HPDE6-E6E7 (cell line): ENCODE measurements at regions not wholly inside any gene's neighbourhood (a gene's known extent, or its start where the extent isn't known, plus 50 kb on each side); places are given as distances from the start of the nearest gene placed in this dataset.
"Not testable (repeated sequence)": the region's sequence is repeated elsewhere in the genome, so short reads cannot be mapped to it uniquely, and the experiment has no call there.

Source experiments
- DNase-seq: peaks from one replicate; pipeline ENCODE4 v3.0.0; 2011; ENCODE audit warnings: missing footprints; ENCODE audit errors: extremely low spot score

DNA sequence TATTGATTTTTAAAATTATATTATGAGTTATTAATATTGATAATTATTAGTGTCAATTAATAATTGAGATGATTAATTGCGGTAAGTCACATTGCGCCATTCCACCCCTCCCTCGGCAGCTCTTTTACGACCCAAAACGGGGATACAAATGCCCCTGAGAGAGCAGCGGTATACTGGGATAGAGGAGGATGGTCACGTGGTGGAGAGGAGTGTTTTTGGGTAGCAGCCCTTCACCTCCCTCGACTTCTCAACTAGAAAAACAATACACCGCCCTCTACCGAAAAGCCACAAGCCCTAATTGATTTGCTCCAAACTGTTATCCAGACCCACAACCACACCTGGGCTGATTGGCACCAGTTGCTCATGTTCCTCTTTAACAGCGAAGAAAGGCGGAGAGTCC is 71.0 kb downstream of the DAPL1 start:
- DNase-seq: not testable (repeated sequence)

DNA sequence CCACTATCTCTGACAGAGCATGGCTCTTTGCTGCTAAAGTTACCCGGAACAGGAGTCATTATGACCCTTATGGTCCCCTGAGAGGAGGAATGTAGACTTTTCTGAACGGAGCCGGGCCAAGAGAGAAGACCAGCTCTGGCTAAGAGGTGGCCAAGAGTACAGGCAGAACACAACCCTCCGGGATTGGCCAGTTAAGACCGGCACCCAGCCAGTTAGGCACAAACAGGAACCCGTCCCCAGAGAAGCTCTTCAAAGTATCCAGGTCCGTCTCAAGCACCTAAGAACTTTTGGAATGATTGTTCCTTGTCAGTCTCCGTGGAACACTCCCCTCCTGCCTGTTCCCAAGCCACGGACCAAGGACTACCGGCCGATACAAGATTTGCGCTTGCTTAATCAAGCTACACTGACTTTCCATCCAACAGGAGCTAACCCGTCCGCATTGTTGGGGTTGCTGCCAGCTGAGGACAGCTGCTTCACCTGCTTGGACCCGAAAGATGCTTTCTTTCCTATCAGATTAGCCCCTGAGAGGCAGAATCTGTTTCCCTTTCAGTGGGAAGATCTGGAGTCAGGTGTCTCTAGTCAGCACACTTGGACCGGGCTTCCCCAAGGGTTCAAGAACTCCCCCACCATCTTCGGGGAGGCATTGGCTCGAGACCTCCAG is 72.5 kb downstream of the DAPL1 start:
- DNase-seq: not testable (repeated sequence)

DNA sequence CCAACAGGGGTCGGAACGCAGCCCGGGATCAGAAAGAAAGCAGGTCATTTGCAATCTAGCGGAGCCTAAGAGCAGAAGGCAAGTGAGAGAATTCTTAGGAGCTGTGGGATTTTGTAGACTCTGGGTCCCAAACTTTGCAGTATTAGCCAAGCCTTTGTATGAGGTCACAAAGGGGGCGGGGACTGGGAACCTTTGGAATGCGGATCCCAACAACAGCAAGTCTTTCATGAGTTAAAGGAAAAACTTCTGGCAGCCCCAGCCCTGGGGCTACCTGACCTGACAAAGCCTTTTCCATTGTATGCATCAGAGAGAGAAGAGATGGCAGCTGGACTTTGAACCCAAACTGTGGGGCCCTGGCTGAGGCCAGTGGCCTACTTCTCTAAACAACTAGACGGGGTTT is 73.3 kb downstream of the DAPL1 start:
- DNase-seq: not testable (repeated sequence)

DNA sequence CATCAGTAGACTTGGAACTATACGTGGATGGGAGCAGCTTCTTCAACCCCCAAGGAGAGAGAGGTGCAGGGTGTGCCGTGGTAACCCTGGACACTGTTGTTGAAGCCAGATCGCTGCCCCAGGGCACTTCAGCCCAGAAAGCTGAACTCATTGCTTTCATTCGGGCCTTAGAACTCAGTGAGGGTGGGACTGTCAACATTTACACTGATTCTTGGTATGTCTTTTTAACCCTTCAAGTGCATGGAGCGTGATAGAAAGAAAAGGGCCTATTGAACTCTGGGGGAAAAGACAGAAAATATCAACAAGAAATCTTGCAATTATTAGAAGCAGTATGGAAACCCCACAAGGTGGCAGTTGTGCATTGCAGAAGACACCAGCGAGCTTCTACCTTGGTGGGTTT is 74.0 kb downstream of the DAPL1 start:
- not testable (repeated sequence) for DNase-seq

- DNase-seq: not testable (repeated sequence)
These were observed 74.5 kb downstream of the DAPL1 start for GRCh38 chr2:158869609-158870008.

GRCh38 chr2:158878003-158878402 is 82.9 kb downstream of the DAPL1 start:
- no peak for DNase-seq

DNA sequence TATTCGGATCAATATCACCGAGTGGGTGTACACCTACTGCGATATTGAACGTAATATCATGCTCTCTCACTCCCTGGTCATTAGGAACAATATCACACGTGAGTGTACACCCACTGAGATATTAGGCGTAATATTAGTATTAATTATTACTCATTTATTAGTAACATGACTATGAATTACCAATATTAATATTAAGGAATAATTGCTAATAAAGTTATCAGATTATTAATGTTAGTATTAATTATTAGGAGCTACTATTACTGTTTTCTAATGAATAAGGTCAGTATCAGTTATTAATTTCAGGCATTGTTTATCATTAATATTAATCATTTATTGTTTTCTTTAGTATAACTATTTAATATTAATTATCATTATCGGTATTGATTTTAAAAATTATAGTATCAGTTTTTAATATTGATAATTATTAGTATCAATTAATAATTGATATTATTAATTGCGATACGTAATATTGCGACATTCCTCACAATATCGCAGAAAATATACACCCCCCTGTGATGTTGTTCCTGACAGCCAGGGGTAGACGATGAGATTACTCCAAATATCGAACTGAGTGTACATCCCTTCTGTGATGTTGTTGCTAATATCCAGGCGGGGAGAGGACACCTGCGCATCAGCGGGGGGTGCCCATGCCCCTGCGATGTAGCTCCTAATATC is 84.2 kb downstream of the DAPL1 start:
- DNase-seq: no peak

DNA sequence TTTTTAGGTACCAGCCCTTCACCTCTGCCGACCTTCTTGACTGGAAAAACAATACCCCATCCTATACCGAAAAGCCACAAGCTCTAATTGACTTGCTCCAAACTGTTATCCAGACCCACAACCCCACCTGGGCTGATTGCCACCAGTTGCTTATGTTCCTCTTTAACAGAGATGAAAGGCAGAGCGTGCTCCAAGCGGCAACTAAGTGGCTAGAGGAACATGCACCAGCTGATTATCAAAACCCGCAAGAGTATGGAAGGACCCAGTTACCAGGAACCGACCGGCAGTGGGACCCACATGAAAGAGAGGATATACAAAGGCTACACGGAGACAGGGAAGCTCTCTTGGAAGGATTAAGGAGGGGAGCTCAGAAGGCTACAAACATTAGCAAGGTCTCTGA is 86.1 kb upstream of the TANC1 start:
- DNase-seq: no peak

GRCh38 chr2:158884552-158884951 is 83.9 kb upstream of the TANC1 start:
- not testable (repeated sequence) for DNase-seq

- DNase-seq: not testable (repeated sequence)
These were observed 83.3 kb upstream of the TANC1 start for GRCh38 chr2:158885018-158885678.

DNA sequence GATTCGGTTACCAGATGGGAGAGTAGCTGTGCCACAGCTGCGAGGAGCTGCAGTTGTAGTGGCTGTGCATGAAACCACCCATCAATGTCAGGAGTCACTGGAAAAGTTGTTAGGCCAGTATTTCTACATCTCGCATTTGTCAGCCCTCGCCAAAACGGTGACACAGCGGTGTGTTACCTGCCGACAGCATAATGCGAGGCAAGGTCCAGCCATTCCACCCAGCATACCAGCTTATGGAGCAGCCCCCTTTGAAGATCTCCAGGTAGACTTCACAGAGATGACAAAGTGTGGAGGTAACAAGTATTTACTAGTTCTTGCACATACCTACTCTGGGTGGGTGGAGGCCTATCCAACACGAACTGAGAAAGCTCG is 82.8 kb upstream of the TANC1 start:
- DNase-seq: not testable (repeated sequence)

DNA sequence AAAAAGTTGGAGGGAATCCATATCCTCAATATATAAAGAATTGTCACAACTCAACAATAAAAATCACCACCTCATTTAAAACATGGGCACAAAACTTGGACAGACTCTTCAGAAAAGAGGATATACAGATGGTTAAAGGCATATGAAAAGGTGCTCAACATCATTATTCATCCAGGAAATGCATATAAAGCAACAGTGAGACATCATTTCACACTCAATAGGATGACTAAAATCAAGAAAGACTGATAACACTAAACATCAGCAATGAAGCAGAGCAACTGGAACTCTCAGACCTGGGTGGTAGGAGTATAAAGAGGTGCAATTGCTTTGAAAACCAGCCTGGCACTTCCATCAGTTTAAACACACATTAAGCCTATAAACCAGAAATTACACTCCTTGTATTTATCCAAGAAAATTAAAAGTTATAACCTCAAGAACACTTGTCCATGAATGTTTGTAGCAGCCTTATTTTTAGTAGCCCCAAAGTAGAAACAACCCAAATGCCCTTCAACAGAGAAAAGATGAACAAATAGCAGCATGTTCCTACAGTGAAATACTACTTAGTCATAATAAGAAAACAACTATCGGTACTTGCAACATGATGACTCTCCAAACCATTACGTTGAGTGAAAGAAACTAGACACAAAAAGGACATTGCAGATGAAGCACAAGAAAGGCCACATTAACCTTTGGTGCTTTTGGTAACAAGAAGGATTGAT is 79.1 kb upstream of the TANC1 start:
- no peak for DNase-seq

- DNase-seq: no peak
These were observed 78.0 kb upstream of the TANC1 start for GRCh38 chr2:158890296-158890905.

GRCh38 chr2:158893026-158893425 is 75.4 kb upstream of the TANC1 start:
- DNase-seq: peak; percentile 82

- DNase-seq: no peak
These were observed 75.0 kb upstream of the TANC1 start for GRCh38 chr2:158893474-158893873.

GRCh38 chr2:158894078-158894477 is 74.4 kb upstream of the TANC1 start:
- peak; percentile 60 for DNase-seq

DNA sequence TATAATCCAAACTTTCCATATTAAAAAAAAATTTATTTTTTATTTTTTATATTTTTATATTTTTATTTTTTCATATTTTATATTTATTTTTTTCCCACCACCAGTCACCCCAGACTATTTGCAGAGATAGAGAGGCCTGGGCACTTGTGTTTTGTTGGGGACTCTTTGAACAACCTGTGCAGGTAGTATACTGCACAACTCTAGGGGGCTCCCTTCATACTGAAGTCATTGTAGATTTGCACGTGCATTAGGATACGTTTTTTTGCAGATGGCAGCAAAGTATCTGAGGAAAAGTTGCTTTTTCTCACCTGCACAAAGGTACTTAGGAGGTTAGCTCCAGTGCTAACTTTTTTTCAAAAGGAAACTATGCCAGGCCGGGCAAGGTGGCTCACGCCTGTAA is 73.9 kb upstream of the TANC1 start:
- DNase-seq: no peak

DNA sequence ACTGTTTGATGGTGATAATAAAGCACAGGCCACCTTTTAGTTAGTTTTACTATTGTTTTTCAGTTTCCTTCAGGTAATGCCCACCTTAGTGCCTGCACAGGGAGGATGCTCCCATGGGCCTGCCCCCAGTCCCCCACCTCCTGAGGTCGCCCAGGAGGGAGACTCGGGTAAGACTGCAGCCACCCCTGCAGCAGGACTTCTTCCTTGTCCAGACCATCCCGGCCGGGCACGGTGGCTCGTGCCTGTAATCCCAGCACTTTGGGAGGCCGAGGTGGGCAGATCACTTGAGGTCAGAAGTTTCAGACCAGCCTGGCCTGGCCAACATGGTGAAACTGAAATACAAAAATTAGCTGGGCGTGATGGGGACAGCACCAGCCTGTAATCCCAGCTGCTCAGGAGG is 68.1 kb upstream of the TANC1 start:
- no peak for DNase-seq

GRCh38 chr2:158902005-158902398 is 66.4 kb upstream of the TANC1 start:
- no peak for DNase-seq

DNA sequence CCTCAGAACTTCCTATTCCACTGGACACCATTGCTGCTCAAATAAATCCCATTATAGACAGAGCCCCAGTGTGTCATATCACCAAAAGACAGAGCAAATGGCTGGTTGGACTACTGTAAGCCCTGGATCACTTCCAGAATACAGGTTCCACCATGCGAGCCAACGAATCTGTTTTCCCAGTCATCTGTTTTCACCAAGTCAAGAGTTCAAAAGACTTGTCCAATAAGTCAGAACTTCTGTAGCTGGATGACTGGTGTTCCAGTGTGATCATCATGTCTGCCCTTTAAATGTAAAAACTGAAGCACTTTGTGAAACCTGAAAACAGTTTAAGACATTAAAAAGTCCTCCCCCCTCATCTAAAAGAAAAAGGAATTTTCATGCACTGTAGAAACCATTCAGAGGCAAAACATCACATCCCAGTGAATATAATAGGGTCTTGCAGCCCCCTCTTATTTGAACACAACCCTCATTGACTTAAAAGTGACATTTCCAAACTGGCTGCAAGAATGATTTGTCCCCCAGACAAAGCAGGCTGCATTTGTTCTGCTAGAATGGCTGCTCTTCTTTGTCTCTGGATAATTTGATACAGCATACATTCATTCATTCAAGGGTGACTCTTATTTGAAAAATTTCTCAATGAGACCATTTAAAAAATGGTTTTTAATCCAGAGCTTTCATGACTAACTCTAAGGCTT is 64.6 kb upstream of the TANC1 start:
- no peak for DNase-seq

GRCh38 chr2:158904627-158905177 is 63.7 kb upstream of the TANC1 start:
- no peak for DNase-seq
